GM12891 (cell line): ENCODE measurements at regions not wholly inside any gene's neighbourhood (a gene's known extent, or its start where the extent isn't known, plus 50 kb on each side); places are given as distances from the start of the nearest gene placed in this dataset.

Experiments
- POLR2A ChIP-seq: IDR thresholded peaks from 2 replicates; pipeline ENCODE4 v1.6.1; 2011; ENCODE audit warnings: low read depth, low read length, control low read depth
- POLR2AphosphoS5 ChIP-seq: IDR thresholded peaks from 2 replicates; pipeline ENCODE4 v1.6.1; 2011; ENCODE audit warnings: low read depth, low read length, control low read depth

DNA sequence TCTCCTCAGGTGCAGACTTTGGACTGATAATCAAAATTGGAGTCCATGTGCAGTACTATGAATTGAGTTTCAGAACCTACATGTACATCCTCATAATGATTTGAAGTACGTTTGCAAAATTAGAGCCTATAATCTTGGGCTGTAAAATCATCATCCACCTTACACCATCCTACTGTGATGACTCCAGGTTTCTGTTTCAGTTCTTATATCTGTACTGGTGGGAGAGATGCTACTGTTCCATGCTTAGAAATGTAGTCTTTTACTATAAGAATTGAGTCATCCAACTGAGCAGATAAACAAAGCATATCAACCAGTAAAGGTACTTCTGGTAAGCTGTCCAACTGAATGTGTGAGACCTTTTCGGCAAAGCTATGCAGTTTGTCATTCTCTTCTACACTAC is 586.3 kb upstream of the FAM174A start:
- TF ChIP-seq POLR2AphosphoS5 = no peak
- no peak for TF ChIP-seq POLR2A
